ENCODE measurements at regions not wholly inside any gene's neighbourhood (a gene's known extent, or its start where the extent isn't known, plus 50 kb on each side); places are given as distances from the start of the nearest gene placed in this dataset.
A peak's percentile ranks its signal among the peaks of the same experiment; 100 is the strongest.

- peak overlapping the region; percentile 56; the same call in 1 of the 2 replicates for H2AFZ ChIP-seq (ENCODE audit: low read length)
- DNase-seq (no peak), ATAC-seq (no peak)
- H3K27me3 ChIP-seq (ENCODE audit: low read length) = peaks cover 13% of the 10 kb centered on the region
- no peaks in the 10 kb centered on the region for H3K36me3 ChIP-seq (ENCODE audit: low read depth, low read length)
- H3K4me3 ChIP-seq (ENCODE audit: low read length) = 0 out of 2 replicates have a peak overlapping the region, but pooled peaks have one; percentile 9
- peaks cover 11% of the 10 kb centered on the region for H3K4me1 ChIP-seq (ENCODE audit: insufficient read depth, low read length)
- no peaks in the 10 kb centered on the region for H3K9me2 ChIP-seq (replicated peaks; ENCODE audit: low read length)
- no peak overlapping the region for H3K9ac ChIP-seq (ENCODE audit: low read length)
- peak overlapping the region; percentile 29; the same call in 1 of the 2 replicates for H3K27ac ChIP-seq (ENCODE audit: low read length)
- ChIA-PET POLR2A (ENCODE audit: unreplicated experiment) (no interaction called here), CTCF (no interaction called here)
- no peaks in the 10 kb centered on the region for H3F3A ChIP-seq (ENCODE audit: low read length, unreplicated experiment)
- peak overlapping the region; percentile 66 for H3K4me2 ChIP-seq (ENCODE audit: low read length)
- H3K79me2 ChIP-seq (ENCODE audit: low read length) = no peaks in the 10 kb centered on the region
- TF ChIP-seq EZH2 (IDR thresholded peaks at IDR 0.05; ENCODE audit: low read length, unreplicated experiment) (no peak), EZH2phosphoT487 (IDR thresholded peaks at IDR 0.05; ENCODE audit: borderline replicate concordance, low read length) (no peak)
- TF ChIP-seq, protein P1, sequence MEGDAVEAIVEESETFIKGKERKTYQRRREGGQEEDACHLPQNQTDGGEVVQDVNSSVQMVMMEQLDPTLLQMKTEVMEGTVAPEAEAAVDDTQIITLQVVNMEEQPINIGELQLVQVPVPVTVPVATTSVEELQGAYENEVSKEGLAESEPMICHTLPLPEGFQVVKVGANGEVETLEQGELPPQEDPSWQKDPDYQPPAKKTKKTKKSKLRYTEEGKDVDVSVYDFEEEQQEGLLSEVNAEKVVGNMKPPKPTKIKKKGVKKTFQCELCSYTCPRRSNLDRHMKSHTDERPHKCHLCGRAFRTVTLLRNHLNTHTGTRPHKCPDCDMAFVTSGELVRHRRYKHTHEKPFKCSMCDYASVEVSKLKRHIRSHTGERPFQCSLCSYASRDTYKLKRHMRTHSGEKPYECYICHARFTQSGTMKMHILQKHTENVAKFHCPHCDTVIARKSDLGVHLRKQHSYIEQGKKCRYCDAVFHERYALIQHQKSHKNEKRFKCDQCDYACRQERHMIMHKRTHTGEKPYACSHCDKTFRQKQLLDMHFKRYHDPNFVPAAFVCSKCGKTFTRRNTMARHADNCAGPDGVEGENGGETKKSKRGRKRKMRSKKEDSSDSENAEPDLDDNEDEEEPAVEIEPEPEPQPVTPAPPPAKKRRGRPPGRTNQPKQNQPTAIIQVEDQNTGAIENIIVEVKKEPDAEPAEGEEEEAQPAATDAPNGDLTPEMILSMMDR (conservative IDR thresholded peaks at IDR 0.05; ENCODE audit: low read depth, low read length) = no peak
- no TSS peak for BruUV-seq (replicated peaks)
- intact Hi-C loops (cut with micrococcal nuclease) = no loop called here
- no peaks in the 10 kb centered on the region for H4K20me1 ChIP-seq (ENCODE audit: low read length)
- H3K9me3 ChIP-seq (ENCODE audit: low read length) = no peaks in the 10 kb centered on the region
Observed at GRCh38 chr15:98035134-98035533, 74.6 kb downstream of the ARRDC4 start.

GRCh38 chr15:98035577-98036010, 75.1 kb downstream of the ARRDC4 start:
- H3K9me3 ChIP-seq (ENCODE audit: low read length) = no peaks in the 10 kb centered on the region
- no peaks in the 10 kb centered on the region for H3K9me2 ChIP-seq (replicated peaks; ENCODE audit: low read length)
- ChIA-PET CTCF (no interaction called here), POLR2A (ENCODE audit: unreplicated experiment) (no interaction called here)
- H3K4me1 ChIP-seq (ENCODE audit: insufficient read depth, low read length) = peaks cover 11% of the 10 kb centered on the region
- H3F3A ChIP-seq (ENCODE audit: low read length, unreplicated experiment) = no peaks in the 10 kb centered on the region
- TF ChIP-seq EZH2 (IDR thresholded peaks at IDR 0.05; ENCODE audit: low read length, unreplicated experiment) = no peak
- no peak for TF ChIP-seq EZH2phosphoT487 (IDR thresholded peaks at IDR 0.05; ENCODE audit: borderline replicate concordance, low read length)
- TF ChIP-seq, protein P1 (conservative IDR thresholded peaks at IDR 0.05; ENCODE audit: low read depth, low read length) = no peak
- H3K27ac ChIP-seq (ENCODE audit: low read length) = peak overlapping the region; percentile 29; the same call in 1 of the 2 replicates
- H3K4me2 ChIP-seq (ENCODE audit: low read length) = peak overlapping the region; percentile 66
- no peaks in the 10 kb centered on the region for H3K36me3 ChIP-seq (ENCODE audit: low read depth, low read length)
- ATAC-seq (peak; percentile 49; the same call in 1 of the 2 replicates), DNase-seq (peak; percentile 61)
- no peaks in the 10 kb centered on the region for H4K20me1 ChIP-seq (ENCODE audit: low read length)
- no TSS peak for BruUV-seq (replicated peaks)
- H3K4me3 ChIP-seq (ENCODE audit: low read length) = 0 out of 2 replicates have a peak overlapping the region, but pooled peaks have one; percentile 9
- no peak overlapping the region for H3K9ac ChIP-seq (ENCODE audit: low read length)
- H2AFZ ChIP-seq (ENCODE audit: low read length) = peak overlapping the region; percentile 56; the same call in 1 of the 2 replicates
- H3K27me3 ChIP-seq (ENCODE audit: low read length) = peaks cover 18% of the 10 kb centered on the region
- intact Hi-C loops (cut with micrococcal nuclease) = no loop called here
- no peaks in the 10 kb centered on the region for H3K79me2 ChIP-seq (ENCODE audit: low read length)

GRCh38 chr15:98039596-98039995, 79.1 kb downstream of the ARRDC4 start:
- intact Hi-C loops (cut with micrococcal nuclease) = no loop called here

More at GRCh38 chr15:98039596-98039995, 79.1 kb downstream of the ARRDC4 start:
- H3K4me2 ChIP-seq (ENCODE audit: low read length) = no peak overlapping the region
- DNase-seq (no peak), ATAC-seq (no peak)
- TF ChIP-seq EZH2 (IDR thresholded peaks at IDR 0.05; ENCODE audit: low read length, unreplicated experiment) (no peak), EZH2phosphoT487 (IDR thresholded peaks at IDR 0.05; ENCODE audit: borderline replicate concordance, low read length) (no peak)
- TF ChIP-seq, protein P1 (conservative IDR thresholded peaks at IDR 0.05; ENCODE audit: low read depth, low read length) = no peak
- H3K27me3 ChIP-seq (ENCODE audit: low read length) = peaks cover 43% of the 10 kb centered on the region
- no peak overlapping the region for H3K9ac ChIP-seq (ENCODE audit: low read length)
- no peaks in the 10 kb centered on the region for H3K9me2 ChIP-seq (replicated peaks; ENCODE audit: low read length)
- H3F3A ChIP-seq (ENCODE audit: low read length, unreplicated experiment) = no peaks in the 10 kb centered on the region
- H3K4me3 ChIP-seq (ENCODE audit: low read length) = no peak overlapping the region
- BruUV-seq (replicated peaks) = no TSS peak
- H3K79me2 ChIP-seq (ENCODE audit: low read length) = no peaks in the 10 kb centered on the region
- H3K4me1 ChIP-seq (ENCODE audit: insufficient read depth, low read length) = peaks cover 11% of the 10 kb centered on the region
- H3K36me3 ChIP-seq (ENCODE audit: low read depth, low read length) = no peaks in the 10 kb centered on the region
- POLR2A ChIA-PET (ENCODE audit: unreplicated experiment) = no interaction called here
- CTCF ChIA-PET = no interaction called here
- H3K9me3 ChIP-seq (ENCODE audit: low read length) = no peaks in the 10 kb centered on the region
- no peaks in the 10 kb centered on the region for H4K20me1 ChIP-seq (ENCODE audit: low read length)
- H3K27ac ChIP-seq (ENCODE audit: low read length) = no peak overlapping the region
- no peak overlapping the region for H2AFZ ChIP-seq (ENCODE audit: low read length)
